Inflammatory macrophage treated with lipopolysaccharide for 1 hour (primary cell): ENCODE measurements at regions not wholly inside any gene's neighbourhood (a gene's known extent, or its start where the extent isn't known, plus 50 kb on each side); places are given as distances from the start of the nearest gene placed in this dataset.

Experiments used
- DNase-seq, 2 donors: peaks; one replicate each; pipeline ENCODE4 v3.0.0-alpha.2; 2020 to 2022

DNA sequence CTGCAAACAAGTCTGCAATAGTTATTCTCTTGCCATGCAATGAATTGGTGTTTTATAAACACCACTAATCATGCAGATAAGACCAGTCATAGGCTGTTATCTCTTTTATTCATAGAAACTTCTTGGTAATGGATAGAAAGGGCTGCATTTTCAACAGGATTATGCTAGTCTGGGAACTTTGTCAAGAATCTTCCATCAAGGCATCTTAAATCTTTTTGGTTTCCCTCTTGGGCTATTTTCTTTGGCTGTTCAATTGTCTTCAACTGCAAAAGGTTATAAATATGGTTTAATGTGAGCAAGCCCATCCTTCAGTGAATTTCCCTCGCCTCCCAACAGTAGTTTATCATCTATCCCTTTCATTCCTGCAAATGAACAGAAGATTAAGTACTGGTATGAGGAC lies 59.0 kb upstream of the MINAR1 start:
- no peak for DNase-seq

DNA sequence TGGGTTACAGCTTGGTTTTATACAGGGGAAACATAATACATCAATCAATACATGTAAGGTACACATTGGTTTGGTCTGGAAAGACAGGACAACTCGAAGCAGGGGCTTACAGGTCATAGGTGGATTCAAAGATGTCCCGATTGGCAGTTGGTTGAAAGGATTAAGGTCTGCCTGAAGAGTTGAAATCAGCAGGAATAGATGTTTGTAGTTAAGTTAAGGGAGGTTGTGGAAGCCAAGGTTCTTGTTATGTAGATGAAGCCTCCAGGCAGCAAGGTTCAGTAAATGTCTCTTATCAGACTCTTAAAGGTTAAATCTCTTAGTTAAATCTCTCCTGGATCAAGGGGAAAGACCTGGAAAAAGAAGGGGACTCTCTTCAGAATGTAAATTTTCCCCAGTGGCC lies 58.4 kb upstream of the MINAR1 start:
- no peak for DNase-seq

DNA sequence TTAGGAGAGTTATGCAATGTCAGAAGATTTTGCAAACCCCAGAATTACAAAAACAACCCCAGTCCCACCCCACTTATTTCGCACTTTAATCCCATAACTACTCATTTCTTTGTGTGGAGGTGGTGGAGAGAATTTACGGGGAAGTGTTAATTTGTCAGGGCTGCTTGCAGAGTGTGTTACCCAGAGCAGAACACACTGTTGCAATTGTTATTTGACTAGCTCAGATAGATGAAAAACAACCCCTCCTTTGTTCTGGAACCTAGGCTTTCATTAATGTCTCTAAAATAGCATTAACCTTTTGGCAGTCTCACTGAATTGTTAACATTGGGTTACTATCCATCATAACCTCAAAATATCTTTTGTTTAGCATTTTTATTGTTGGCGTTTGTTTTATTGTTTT lies 55.8 kb upstream of the MINAR1 start:
- peak; percentile 23 to 34 for DNase-seq

DNA sequence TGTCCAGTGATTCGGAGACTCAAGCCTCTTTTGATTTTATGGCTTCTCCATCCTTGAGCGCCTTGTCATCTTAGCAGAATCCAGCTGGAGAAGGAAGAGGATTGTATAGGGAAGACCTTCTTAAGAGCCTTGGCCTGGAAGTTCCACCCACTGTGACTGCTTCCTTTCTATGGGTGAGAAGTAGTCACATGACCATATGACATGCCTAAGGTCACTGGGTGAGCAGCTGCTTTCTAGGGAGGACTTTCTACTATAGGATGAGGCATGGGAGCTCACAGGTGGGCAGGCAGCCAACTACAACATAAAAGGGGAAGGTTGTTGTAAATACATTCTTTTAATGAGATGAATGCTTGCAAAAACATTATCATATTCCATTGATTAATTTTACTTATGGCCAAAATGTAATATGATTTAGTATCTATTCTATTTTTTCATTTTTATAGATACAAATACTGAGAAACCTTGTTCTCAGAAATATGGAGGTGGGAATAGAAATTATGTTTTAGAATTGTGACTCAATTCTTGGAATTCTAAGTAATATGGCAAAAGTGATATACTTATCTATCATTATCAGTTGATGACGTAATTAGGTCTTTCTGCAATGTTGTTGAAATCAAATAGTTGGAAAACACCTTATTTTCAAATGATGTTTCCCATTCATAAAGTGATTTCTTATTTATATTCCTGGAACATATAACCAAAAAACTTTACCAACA lies 53.6 kb upstream of the MINAR1 start:
- DNase-seq, result peak; percentile 6 to 33

DNA sequence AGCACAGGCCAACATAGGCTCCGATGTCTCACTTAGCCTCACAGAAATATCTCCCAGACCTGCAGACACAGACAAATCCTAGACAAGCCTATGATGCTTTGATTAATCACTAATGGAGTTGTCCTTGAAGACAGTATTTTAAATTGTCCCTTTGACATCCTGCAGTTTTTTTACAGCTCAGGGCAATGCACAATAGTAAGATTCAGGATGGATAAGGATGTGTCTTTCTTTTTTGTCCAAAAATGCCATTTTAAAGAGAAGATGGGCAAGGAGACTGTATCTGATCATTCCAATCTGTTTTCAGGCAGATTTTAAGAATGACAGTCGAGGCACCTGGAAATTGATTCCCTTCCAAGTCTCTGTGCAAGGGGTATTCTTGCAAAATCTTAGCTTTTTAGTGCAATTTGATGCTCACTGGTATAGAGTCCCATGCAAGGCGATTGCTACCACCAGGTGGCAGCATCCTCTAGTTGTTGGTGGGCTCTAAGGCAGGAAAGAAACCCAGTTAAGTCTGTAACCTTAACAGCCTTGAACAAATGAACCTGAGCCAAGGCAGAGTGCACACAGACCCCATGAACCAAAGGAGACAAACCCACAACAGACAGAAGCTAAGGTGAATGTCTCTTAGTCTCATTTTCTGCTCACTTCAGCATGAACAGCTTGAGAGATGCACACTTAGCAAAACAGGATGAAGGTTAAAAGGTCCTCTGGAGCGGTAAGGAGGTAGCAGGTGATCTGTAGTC lies 51.2 kb upstream of the MINAR1 start:
- DNase-seq, result peak; percentile 42 to 84

DNA sequence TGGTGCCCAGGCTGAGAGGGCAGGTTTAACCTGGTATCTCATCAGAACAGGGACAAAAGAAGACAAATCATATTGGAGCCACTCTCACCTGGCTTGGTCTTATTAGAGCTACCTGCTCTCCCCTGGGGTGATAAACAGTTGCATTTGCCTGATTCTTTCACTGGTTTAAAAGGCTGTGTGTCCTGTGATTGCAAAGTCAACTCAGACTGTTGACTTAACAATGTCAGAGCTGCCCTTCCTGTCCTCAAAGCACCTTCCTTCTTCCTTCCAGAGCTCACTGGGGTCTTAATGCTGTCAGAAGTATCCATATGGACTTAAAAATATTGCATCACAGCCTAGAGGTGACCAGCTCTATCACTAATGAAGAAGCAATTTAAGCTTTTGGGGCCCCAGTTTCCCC lies 50.5 kb upstream of the MINAR1 start:
- DNase-seq, result no peak
